ENCODE measurements at regions not wholly inside any gene's neighbourhood (a gene's known extent, or its start where the extent isn't known, plus 50 kb on each side); places are given as distances from the start of the nearest gene placed in this dataset.

GRCh38 chr3:164365242-164365641, 713.1 kb downstream of the SI start:
- FAIRE-seq, result no peak
- DNase-seq (ENCODE audit: low read depth in 1 of 2, low spot score in 1 of 2), result no peak
- POLR2A ChIA-PET, result no interaction called here
- H3K4me2 ChIP-seq, result no peak overlapping the region
- ATAC-seq, result no peak
- TF ChIP-seq NPAS2 (CRISPR knock-in tag; IDR thresholded peaks at IDR 0.05; ENCODE audit: borderline replicate concordance) (no peak), BHLHE40 (IDR thresholded peaks at IDR 0.05; ENCODE audit: low read depth, low read length) (no peak), EHMT2 (IDR thresholded peaks at IDR 0.05; ENCODE audit: low read depth) (no peak), PHF8 (IDR thresholded peaks at IDR 0.05; ENCODE audit: borderline replicate concordance, low read depth) (no peak), CTCF (IDR thresholded peaks at IDR 0.05) (no peak), TFCP2L1 (CRISPR knock-in tag; IDR thresholded peaks at IDR 0.05) (no peak), MAFK (IDR thresholded peaks at IDR 0.05; ENCODE audit: partially characterized antibody) (no peak), MYC (IDR thresholded peaks at IDR 0.05; ENCODE audit: borderline replicate concordance, low read length) (no peak), MAX (IDR thresholded peaks at IDR 0.05) (no peak), RARB (CRISPR knock-in tag; IDR thresholded peaks at IDR 0.05) (no peak), RCOR1 (IDR thresholded peaks at IDR 0.05; ENCODE audit: low read depth, low read length) (no peak), CEBPB (IDR thresholded peaks at IDR 0.05) (no peak), BCL3 (IDR thresholded peaks at IDR 0.05) (no peak), PBX3 (IDR thresholded peaks at IDR 0.05) (no peak), NR3C1 (IDR thresholded peaks at IDR 0.05) (no peak), FOXS1 (CRISPR knock-in tag; IDR thresholded peaks at IDR 0.05) (no peak), RAD21 (conservative IDR thresholded peaks at IDR 0.05 in 1 of 2, IDR thresholded peaks at IDR 0.05 in 1 of 2) (no peak)
- WGBS (ENCODE audit: missing lambda C conversion rate), result 3% methylated on average over 1 of the region's 1 CpG
- CTCF ChIA-PET, result no interaction called here
- no peaks in the 10 kb centered on the region for H3K9me3 ChIP-seq
- no peak overlapping the region for H3K27ac ChIP-seq
- no peak overlapping the region for H3K4me3 ChIP-seq
- no peaks in the 10 kb centered on the region for H3K4me1 ChIP-seq

- FAIRE-seq (no peak), DNase-seq (ENCODE audit: low read depth in 1 of 2, low spot score in 1 of 2) (no peak), ATAC-seq (no peak)
- Histone ChIP-seq H3K4me3 (no peak overlapping the region), H3K4me1 (no peaks in the 10 kb centered on the region), H3K9me3 (no peaks in the 10 kb centered on the region), H3K4me2 (no peak overlapping the region), H3K27ac (no peak overlapping the region)
- CTCF ChIA-PET, result no interaction called here
- 54% methylated on average over 6 of the region's 6 CpGs for WGBS (ENCODE audit: missing lambda C conversion rate)
- POLR2A ChIA-PET, result no interaction called here
- TF ChIP-seq NR3C1 (IDR thresholded peaks at IDR 0.05), result no peak
- TF ChIP-seq RARB (CRISPR knock-in tag; IDR thresholded peaks at IDR 0.05), result no peak
- no peak for TF ChIP-seq HOXB13 (CRISPR knock-in tag; IDR thresholded peaks at IDR 0.05; ENCODE audit: low read depth)
- TF ChIP-seq CEBPB (IDR thresholded peaks at IDR 0.05), result no peak
- TF ChIP-seq NPAS2 (CRISPR knock-in tag; IDR thresholded peaks at IDR 0.05; ENCODE audit: borderline replicate concordance), result no peak
- TF ChIP-seq MYC (IDR thresholded peaks at IDR 0.05; ENCODE audit: borderline replicate concordance, low read length), result no peak
These were observed 714.2 kb downstream of the SI start for GRCh38 chr3:164364111-164364510.

GRCh38 chr3:164360738-164361406, 717.4 kb downstream of the SI start:
- Histone ChIP-seq H3K9me3 (no peaks in the 10 kb centered on the region), H3K4me2 (peak overlapping the region; percentile 35; the same call in 1 of the 3 replicates), H3K27ac (no peak overlapping the region), H3K4me3 (no peak overlapping the region), H3K4me1 (no peaks in the 10 kb centered on the region)
- ATAC-seq (peak in 1 of 2 experiments; percentile 65; a peak in 2 of 6 replicates), DNase-seq (ENCODE audit: low read depth in 1 of 2, low spot score in 1 of 2) (no peak), FAIRE-seq (no peak)
- ChIA-PET POLR2A (no interaction called here), CTCF (no interaction called here)
- TF ChIP-seq TP53 (CRISPR knock-in tag; IDR thresholded peaks at IDR 0.05), result no peak
- no peak for TF ChIP-seq ZSCAN20 (CRISPR knock-in tag; IDR thresholded peaks at IDR 0.05)
- TF ChIP-seq EHF (CRISPR knock-in tag; IDR thresholded peaks at IDR 0.05), result no peak
- no peak for TF ChIP-seq ESRRA (IDR thresholded peaks at IDR 0.05; ENCODE audit: borderline replicate concordance, low read length)
- TF ChIP-seq RFX5 (IDR thresholded peaks at IDR 0.05), result no peak
- no peak for TF ChIP-seq TFCP2L1 (CRISPR knock-in tag; IDR thresholded peaks at IDR 0.05)
- no peak for TF ChIP-seq RNF2 (IDR thresholded peaks at IDR 0.05; ENCODE audit: borderline replicate concordance, low read depth)
- TF ChIP-seq SREBF2 (IDR thresholded peaks at IDR 0.05), result no peak
- no peak for TF ChIP-seq FOXS1 (CRISPR knock-in tag; IDR thresholded peaks at IDR 0.05)
- TF ChIP-seq HES2 (IDR thresholded peaks at IDR 0.05), result no peak
- TF ChIP-seq RARB (CRISPR knock-in tag; IDR thresholded peaks at IDR 0.05), result no peak
- no peak for TF ChIP-seq JUNB (IDR thresholded peaks at IDR 0.05)
- no peak for TF ChIP-seq ZFP36 (IDR thresholded peaks at IDR 0.05; ENCODE audit: borderline replicate concordance, partially characterized antibody)
- TF ChIP-seq ATOH8 (CRISPR knock-in tag; IDR thresholded peaks at IDR 0.05; ENCODE audit: low read depth), result no peak
- 54% methylated on average over 9 of the region's 9 CpGs for WGBS (ENCODE audit: missing lambda C conversion rate)

Measured in A549 (cell line).